ENCODE measurements at regions not wholly inside any gene's neighbourhood (a gene's known extent, or its start where the extent isn't known, plus 50 kb on each side); places are given as distances from the start of the nearest gene placed in this dataset.

- Mint-ChIP-seq H3K4me1 (peaks cover 0 to 17% of the 10 kb centered on the region in 2 donors), H3K4me3 (no peak overlapping the region), H3K9me3 (peaks cover 7 to 9% of the 10 kb centered on the region in 2 donors), H3K27ac (no peak overlapping the region), H3K36me3 (peaks cover 12% of the 10 kb centered on the region), H3K27me3 (ENCODE audit: low read depth in 2 of 2) (no peaks in the 10 kb centered on the region)
- H3K9me3 ChIP-seq (ENCODE audit: control insufficient read depth, insufficient read depth, low read length), result peaks cover 3% of the 10 kb centered on the region
- H3K27me3 ChIP-seq (ENCODE audit: control insufficient read depth, insufficient read depth, low read length), result no peaks in the 10 kb centered on the region
- peaks cover 12% of the 10 kb centered on the region for H3K4me1 ChIP-seq (ENCODE audit: control insufficient read depth, insufficient read depth, low read length)
- WGBS (ENCODE audit: insufficient coverage), result 94% methylated on average over 20 of the region's 20 CpGs
- no peaks in the 10 kb centered on the region for H3K36me3 ChIP-seq (ENCODE audit: control insufficient read depth, insufficient read depth, low read length)
- ATAC-seq (no peak), DNase-seq (no peak)
- no peak overlapping the region for H3K27ac ChIP-seq (ENCODE audit: low read length)
- H3K4me3 ChIP-seq (ENCODE audit: low read length), result no peak overlapping the region
- intact Hi-C loops (cut with micrococcal nuclease), result no loop called here
- TF ChIP-seq CTCF (IDR thresholded peaks at IDR 0.05), result no peak
Observed at GRCh38 chr22:49600468-49600867, 227.2 kb downstream of the BRD1 start.

GRCh38 chr22:49599691-49600455 lies 227.8 kb downstream of the BRD1 start:
- H3K36me3 ChIP-seq (ENCODE audit: control insufficient read depth, insufficient read depth, low read length), result peaks cover 3% of the 10 kb centered on the region
- TF ChIP-seq CTCF (IDR thresholded peaks at IDR 0.05), result no peak
- H3K9me3 ChIP-seq (ENCODE audit: control insufficient read depth, insufficient read depth, low read length), result peaks cover 3% of the 10 kb centered on the region
- H3K27ac Mint-ChIP-seq, result no peak overlapping the region
- peaks cover 12% of the 10 kb centered on the region for H3K4me1 ChIP-seq (ENCODE audit: control insufficient read depth, insufficient read depth, low read length)
- H3K4me3 ChIP-seq (ENCODE audit: low read length), result no peak overlapping the region
- WGBS (ENCODE audit: insufficient coverage), result 94% methylated on average over 25 of the region's 25 CpGs
- H3K27ac ChIP-seq (ENCODE audit: low read length), result no peak overlapping the region
- H3K27me3 Mint-ChIP-seq (ENCODE audit: low read depth in 2 of 2), result no peaks in the 10 kb centered on the region
- DNase-seq (no peak), ATAC-seq (no peak)
- no peak overlapping the region for H3K4me3 Mint-ChIP-seq
- no peaks in the 10 kb centered on the region for H3K27me3 ChIP-seq (ENCODE audit: control insufficient read depth, insufficient read depth, low read length)
- peaks cover 0 to 17% of the 10 kb centered on the region in 2 donors for H3K4me1 Mint-ChIP-seq
- intact Hi-C loops (cut with micrococcal nuclease), result no loop called here
- H3K36me3 Mint-ChIP-seq, result peaks cover 9% of the 10 kb centered on the region
- peaks cover 3 to 6% of the 10 kb centered on the region in 2 donors for H3K9me3 Mint-ChIP-seq

GRCh38 chr22:49599039-49599438 lies 228.6 kb downstream of the BRD1 start:
- Mint-ChIP-seq H3K36me3 (peaks cover 1% of the 10 kb centered on the region), H3K27me3 (ENCODE audit: low read depth in 2 of 2) (no peaks in the 10 kb centered on the region), H3K4me3 (no peak overlapping the region), H3K4me1 (peaks cover 0 to 20% of the 10 kb centered on the region in 2 donors), H3K9me3 (no peaks in the 10 kb centered on the region), H3K27ac (no peak overlapping the region)
- no peak for TF ChIP-seq CTCF (IDR thresholded peaks at IDR 0.05)
- no peak overlapping the region for H3K27ac ChIP-seq (ENCODE audit: low read length)
- no peak overlapping the region for H3K4me3 ChIP-seq (ENCODE audit: low read length)
- H3K36me3 ChIP-seq (ENCODE audit: control insufficient read depth, insufficient read depth, low read length), result peaks cover 3% of the 10 kb centered on the region
- DNase-seq, result no peak
- H3K9me3 ChIP-seq (ENCODE audit: control insufficient read depth, insufficient read depth, low read length), result no peaks in the 10 kb centered on the region
- H3K4me1 ChIP-seq (ENCODE audit: control insufficient read depth, insufficient read depth, low read length), result peaks cover 12% of the 10 kb centered on the region
- WGBS (ENCODE audit: insufficient coverage), result 94% methylated on average over 16 of the region's 16 CpGs
- ATAC-seq, result no peak
- intact Hi-C loops (cut with micrococcal nuclease), result no loop called here
- H3K27me3 ChIP-seq (ENCODE audit: control insufficient read depth, insufficient read depth, low read length), result no peaks in the 10 kb centered on the region

GRCh38 chr22:49598338-49598737 lies 229.3 kb downstream of the BRD1 start:
- no peak for ATAC-seq
- Mint-ChIP-seq H3K4me1 (peaks cover 0 to 18% of the 10 kb centered on the region in 2 donors), H3K4me3 (no peak overlapping the region), H3K27me3 (ENCODE audit: low read depth in 2 of 2) (no peaks in the 10 kb centered on the region), H3K9me3 (no peaks in the 10 kb centered on the region), H3K27ac (no peak overlapping the region), H3K36me3 (no peaks in the 10 kb centered on the region)
- WGBS (ENCODE audit: insufficient coverage), result 97% methylated on average over 9 of the region's 9 CpGs
- no peak overlapping the region for H3K4me3 ChIP-seq (ENCODE audit: low read length)
- H3K4me1 ChIP-seq (ENCODE audit: control insufficient read depth, insufficient read depth, low read length), result peaks cover 12% of the 10 kb centered on the region
- H3K36me3 ChIP-seq (ENCODE audit: control insufficient read depth, insufficient read depth, low read length), result peaks cover 3% of the 10 kb centered on the region
- no peaks in the 10 kb centered on the region for H3K9me3 ChIP-seq (ENCODE audit: control insufficient read depth, insufficient read depth, low read length)
- DNase-seq, result no peak
- intact Hi-C loops (cut with micrococcal nuclease), result no loop called here
- H3K27ac ChIP-seq (ENCODE audit: low read length), result no peak overlapping the region
- TF ChIP-seq CTCF (IDR thresholded peaks at IDR 0.05), result no peak
- H3K27me3 ChIP-seq (ENCODE audit: control insufficient read depth, insufficient read depth, low read length), result no peaks in the 10 kb centered on the region
